Stimulated activated CD4-positive, alpha-beta T cell treated with anti-CD3 and anti-CD28 coated beads, Interleukin-4, amount 100 ng/mL, for 24 hours (primary cell): ENCODE measurements at regions not wholly inside any gene's neighbourhood (a gene's known extent, or its start where the extent isn't known, plus 50 kb on each side); places are given as distances from the start of the nearest gene placed in this dataset.

Experiments used
- DNase-seq: peaks from one replicate; pipeline ENCODE4 v3.0.0-alpha.2; 2020

DNA sequence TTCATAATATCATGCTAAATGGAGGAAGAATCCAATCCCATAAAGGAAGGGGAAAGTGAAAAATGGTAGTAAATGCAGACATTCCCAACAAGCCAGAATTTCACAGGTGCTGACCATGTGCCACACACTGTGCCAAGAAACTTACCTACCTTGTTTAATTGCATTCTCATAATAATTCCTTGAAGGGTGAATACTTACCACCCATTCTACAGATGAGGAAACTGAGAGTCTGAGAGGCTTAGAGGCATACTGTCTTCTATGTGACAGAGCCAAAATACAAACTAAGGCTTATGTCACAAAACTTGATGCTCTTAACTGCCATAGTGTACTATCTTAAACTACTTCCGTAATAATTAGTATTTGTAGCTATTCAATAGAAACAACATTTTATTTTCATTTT lies 454.7 kb downstream of the UTRN start:
- no peak for DNase-seq

DNA sequence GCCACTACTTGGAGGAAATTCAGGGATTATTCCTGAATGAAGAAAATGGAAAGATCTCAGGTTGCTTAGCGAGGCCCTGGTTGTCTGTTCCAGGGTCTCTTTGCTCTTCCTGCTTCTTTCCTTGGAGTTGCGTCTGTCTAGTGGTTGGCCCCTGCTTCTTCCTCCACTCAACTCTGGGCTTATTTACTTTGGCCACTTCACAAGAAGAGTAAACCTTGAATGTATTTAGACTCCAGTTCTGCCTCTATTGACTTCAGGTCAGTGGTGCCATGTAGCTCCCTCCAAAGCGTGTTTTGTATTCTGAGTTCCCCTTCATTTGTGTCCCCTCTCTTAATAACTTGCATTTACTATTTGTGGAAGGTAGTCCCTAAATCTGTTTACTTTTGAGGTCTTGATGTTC lies 456.5 kb downstream of the UTRN start:
- no peak for DNase-seq

DNA sequence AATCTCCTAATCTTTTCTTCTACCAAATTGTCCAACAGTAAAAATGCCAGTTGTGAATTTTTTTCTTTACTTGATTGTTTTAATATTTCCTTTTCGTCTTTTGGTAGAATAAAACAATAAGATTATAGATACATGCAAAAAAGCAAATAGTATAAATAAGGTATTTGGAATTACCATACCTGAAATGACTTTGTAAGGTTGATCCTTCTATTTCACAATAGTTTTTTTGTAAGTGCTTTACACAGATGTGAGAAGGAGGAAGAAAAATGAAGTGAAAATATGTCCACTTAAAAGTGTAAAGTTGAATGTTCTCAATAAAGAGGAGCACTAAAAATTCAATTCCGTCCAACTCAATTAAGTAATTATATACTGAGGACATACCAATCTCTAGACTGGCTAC lies 457.6 kb downstream of the UTRN start:
- no peak for DNase-seq

DNA sequence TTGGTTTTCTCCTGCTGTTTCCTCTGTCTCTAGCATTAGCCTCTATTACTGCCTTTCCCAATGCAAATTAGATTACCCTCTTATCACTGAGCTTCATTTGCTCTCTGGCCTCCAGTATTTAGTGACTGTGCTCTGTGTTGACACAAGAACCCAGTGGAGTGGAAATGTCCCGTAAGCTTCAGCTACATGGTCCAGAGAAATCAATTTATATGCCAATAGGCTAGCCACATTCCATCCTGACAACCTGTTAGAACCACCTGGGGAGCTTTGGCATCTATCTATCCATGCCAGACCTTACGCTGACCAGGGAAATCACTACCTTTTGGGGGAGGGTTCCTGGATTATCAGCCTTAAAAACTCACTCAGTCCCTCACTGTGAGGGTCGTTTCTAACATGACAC lies 459.6 kb downstream of the UTRN start:
- DNase-seq, result no peak

DNA sequence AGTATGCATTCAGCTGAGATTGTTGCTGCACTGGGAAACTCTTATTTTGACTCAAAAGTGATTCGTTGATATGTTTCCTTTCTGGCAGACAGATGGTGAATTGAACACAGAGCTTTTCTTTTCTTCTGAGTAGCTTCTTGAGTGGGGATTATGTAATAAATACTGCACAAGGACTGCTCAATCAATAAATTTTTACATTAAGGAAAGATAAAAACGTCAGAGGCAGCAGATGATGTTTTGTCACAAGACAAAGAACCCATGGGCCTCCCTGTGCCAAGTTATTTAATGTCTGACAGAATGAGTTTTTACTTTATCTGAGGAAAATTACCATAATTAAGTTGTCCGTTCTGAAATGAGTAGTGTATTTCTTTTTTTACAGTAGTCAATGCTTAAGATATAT lies 460.3 kb downstream of the UTRN start:
- DNase-seq, result no peak

DNA sequence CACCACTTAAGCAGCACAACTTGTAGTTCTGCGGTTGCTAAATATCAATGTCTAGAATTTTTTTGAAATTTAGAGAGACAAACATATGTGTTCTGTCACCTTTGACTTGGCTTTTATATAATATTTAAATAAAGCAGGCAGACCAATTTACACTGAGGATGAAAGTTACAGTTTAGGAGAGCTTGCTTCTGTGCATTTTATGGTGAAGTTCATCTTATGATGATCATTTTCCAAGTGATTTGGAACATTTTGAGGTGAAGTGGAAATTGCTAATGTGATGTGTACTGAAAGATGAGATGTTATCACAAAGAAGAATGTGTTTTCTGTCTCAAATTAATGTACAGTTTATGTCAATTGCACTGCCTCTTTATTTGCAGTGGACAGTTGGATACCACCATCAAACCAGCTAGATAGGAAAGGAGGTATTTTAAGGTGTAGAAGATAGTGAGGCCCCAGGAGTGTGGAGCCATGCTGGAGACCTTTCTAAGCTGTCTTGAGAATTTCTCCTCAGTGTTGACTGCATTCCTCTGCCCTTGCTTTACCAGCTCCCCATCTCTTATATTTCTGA lies 461.9 kb downstream of the UTRN start:
- DNase-seq, result no peak

DNA sequence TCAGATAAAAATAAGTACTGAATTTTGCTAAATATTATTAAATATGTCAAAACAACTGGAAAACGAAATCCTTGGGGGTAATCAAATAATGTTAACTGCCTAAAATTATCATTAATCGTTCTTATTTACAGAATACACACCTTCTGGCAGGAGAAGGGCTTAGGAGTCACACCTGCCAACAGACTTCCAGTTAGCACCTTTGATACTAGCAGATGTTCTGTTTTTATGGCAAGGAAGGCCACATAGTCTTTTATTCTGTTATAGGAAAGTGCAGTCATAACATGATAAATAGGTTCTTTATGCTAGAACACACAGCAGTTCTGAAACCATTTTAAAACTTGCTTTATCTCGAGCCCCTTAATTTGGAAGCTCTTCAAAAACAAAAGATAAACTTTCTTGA lies 464.1 kb downstream of the UTRN start:
- no peak for DNase-seq

DNA sequence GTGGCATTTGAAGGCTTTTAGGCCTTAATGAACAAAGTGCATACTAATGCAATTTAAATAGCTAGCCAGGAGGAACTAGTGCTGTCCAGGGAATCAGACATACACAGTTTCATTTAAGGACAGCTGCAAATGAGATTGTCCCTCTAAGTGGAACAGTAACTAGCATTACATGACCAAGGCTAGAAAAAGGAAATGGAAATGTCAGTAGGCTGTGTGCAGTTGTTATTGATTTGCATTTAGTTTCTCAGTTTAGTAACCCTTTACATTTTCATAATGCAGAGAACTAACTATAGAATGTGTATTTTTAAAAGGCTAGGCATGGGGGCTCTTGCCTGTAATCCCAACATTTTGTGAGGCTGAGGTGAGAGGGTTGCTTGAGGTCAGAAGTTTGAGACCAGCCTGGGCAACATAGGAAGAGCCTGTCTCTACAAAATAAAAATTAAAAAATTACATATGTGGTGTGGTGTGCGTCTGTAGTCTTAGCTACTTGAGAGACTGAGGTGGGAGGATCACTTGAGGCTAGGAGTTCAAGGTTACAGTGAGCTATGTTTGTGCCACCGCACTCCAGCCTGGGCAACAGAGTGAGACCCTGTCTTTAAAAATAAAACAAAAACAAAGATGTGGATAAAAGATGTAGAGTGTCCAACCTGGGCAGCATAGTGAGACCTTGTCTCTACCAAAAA lies 468.0 kb downstream of the UTRN start:
- no peak for DNase-seq

DNA sequence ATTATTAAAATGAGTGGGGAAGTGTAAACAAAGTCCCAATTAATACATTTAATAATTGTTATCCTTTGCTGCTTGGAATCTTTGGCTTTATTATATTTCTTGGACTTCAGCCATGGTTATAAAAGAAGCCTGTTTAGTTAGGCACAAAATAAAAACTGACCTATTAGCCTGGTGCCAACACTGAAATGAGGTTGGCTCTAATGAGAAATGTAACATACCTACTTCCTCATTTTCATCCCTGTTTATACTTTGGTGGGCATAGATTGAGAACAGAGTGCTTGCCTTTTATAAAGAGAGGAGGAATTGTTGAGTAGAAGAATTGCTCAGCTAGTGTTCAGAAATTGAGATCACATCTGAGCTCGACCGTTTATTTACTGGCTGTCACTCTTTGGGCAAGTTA lies 471.3 kb downstream of the UTRN start:
- no peak for DNase-seq

DNA sequence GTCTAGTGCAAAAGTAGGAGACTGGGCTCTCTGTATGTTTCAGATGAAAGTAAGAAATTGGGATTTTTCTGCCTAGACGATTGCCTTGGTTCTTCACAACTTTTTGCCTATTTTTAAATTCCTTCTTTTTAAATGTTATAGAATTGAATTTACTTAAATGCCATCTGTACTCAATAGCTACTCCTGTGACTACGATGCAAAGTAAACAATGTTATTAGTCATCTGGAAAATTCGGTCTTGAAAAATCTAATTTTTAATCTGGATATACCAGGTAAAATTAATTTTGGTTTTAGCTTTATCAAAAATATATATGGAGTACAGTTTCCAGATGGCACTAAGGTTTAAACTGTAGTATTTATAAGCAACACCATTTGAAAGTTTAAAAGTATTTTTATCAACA lies 472.2 kb downstream of the UTRN start:
- no peak for DNase-seq

DNA sequence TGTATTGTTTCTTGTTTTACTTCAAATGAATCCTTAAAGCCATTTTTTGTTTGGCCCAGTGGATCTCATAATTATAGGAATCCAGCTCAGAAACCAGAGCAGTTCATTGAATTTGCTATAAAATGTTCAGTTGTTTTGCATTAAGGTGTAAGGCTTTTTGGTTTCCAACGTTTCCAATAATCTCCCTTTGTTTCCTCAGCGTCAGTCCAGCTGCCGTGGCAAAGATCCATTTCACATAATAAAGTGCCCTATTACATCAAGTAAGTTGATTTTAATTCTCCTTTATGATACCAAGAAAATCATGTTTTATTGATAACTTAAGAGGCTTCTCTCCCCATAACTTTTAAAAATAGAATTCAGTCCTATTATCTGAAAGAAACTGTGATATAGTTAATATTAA lies 472.6 kb downstream of the UTRN start:
- no peak for DNase-seq

DNA sequence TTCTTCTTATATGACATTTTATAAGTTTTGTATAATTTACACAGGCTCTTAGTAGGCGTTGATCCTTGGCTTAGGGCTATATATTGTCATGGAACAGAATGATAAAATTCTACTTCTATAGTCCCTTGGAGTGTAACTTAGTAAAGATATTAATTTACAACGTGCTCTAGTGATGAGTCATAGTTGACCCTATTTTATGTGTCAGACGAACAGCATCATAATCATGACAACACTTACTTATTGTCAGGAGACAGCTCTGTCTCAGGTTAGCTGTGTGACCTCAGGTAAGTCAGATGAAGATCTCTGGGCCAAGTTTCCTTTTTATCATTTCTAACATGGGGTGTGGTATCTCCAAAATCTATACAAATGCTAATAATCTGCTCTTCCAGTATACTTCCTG lies 473.5 kb downstream of the UTRN start:
- no peak for DNase-seq

DNA sequence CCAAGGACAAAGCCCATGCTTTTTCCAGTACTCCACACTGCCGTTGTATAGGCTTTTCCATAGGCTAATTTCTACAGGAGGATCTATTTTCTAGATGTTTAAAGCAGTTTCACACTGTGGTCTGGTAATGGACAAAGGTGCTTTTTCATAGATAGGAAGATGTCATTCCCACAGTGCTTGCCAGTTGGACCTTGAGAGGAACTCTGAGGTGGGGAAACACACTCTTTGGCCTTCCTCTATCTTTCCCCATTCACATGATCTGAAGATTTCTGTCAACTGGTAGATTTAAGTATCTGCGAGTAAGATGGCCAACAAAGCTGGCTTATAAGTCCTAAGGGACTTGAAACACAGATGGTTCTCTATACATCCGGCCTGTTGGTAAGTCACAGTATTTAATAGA lies 477.3 kb downstream of the UTRN start:
- DNase-seq, result no peak

DNA sequence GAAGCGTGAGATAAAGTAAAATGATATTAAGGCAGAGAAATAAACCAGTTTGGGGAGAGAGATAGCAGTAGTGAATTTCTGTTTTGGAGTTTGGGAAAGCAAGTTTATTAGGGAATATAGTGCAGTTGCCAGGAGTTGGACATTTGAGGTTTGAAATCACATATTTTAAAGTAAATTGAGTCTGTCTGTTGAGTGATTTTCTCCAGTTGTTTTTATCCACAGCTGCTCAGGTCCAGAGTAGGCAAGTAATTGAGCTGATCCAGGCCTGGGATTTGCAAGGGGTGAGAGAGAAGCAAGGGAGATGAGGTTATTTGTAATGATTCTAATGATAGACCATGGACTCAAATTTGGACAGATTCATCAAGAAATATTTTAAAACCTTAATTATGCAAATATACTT lies 481.9 kb downstream of the UTRN start:
- no peak for DNase-seq

DNA sequence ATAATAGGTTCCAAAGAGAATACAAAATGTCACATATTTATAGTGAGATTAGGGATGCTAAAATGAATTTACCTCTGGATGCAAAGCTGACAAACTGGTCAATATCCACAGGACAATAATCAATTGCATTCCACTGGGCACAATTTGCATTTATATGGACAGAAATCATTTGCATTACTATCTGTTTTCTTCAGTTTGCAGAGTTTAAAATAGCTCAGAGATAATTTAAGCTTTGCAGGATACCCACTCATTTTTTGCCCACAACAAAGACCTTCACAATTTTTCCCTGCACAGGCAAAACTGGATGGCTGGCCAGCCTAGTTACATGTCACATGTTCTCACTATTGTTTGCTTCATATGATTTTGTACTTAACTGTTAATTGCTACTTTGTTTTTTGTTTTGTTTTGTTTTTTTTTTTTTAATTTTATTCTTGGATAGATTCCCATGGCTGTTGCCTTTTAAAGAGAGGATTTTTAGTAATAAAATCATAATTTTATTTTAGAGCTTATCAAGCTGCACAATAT lies 483.5 kb downstream of the UTRN start:
- no peak for DNase-seq

DNA sequence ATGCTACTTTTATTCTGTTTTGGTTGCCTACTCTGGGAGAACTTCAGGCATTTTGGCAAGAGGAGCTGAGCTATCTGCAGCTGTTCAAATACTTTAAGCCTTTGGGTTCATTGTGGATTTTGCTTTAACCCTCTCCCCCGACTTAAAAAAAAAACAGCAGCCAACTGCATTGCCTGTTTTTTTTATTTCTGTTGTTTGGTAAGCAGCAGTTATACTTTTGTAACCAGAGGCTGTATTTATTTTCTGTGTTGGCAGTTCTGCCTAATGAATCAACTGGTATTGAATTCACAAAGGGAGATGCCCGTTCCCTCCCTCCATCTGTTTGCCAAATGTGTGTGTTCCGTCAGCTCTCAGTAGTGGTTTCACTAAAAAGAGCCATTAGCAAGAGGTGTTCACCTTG lies 484.0 kb downstream of the UTRN start:
- no peak for DNase-seq

DNA sequence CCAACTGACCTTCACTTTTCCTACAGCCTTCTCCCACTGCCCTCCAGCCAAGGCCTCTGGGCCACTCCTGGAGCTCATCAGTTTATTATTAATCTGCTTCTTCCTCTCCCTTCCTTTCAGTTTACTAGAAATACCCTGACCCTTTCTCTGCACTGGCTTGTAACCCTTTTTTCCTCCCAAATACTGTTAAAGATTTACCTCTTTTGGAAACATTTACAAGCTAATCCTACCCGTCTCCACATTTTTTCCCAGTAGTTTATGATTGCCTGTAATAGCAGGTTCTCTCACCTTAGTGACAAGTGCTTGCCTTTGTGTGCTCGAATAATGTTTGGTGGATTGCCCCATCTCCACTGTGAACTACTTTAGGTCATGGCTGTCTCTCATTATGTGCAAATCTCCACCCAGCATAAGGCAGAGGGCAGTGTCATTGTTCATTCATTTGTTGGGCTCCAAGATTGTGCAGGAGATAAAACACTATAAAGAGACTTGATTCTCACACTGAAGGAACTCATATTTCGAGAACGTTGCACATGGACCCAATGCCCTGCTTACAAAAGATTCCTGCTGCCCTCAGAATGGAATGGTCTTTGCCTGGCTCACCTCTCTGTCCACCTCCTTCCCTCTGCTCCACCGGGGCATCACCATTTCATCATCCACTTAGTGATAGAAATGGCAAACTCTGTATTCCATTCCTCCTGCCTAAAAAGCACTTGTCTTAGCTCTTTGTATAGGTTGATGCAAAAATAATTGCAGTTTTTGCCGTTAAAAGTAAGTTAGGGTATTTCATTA lies 491.1 kb downstream of the UTRN start:
- no peak for DNase-seq

DNA sequence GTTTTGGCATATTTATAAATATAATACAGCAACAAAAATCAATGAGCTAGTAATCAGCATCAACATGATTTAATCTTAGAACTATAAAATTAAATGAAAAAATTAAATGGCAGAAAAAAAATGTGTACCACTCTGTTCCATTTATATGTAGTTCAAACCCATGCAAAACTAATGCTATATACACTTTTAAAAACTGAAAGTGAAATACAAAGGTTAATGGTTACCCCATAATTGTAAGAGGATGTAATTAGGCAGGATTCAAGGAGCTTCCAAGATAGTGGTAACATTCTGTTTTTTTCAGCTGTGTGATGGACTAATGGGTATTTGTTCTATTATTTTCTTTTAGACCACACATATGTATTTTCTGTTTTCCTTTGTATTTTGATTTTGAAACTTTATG lies 492.1 kb downstream of the UTRN start:
- DNase-seq, result no peak

DNA sequence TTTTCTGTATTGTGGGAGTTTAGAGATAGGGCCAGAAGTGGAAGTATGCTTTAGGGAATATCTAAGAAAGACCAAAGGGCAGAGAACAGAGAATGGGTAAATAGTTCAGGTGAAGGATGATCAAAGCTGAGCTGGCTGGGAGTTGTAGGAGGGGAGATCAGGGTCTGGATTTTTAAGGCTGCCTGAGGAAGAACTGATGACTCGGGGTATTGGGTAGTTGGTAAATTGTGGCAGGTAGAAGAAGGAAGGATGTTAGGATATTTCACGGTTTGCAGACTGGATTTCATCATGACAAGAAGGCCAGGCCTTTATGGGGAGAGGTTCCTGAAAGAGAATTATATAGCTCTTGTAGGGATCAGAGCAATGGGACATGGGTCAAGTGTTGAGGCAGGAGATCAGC lies 492.9 kb downstream of the UTRN start:
- DNase-seq, result no peak

DNA sequence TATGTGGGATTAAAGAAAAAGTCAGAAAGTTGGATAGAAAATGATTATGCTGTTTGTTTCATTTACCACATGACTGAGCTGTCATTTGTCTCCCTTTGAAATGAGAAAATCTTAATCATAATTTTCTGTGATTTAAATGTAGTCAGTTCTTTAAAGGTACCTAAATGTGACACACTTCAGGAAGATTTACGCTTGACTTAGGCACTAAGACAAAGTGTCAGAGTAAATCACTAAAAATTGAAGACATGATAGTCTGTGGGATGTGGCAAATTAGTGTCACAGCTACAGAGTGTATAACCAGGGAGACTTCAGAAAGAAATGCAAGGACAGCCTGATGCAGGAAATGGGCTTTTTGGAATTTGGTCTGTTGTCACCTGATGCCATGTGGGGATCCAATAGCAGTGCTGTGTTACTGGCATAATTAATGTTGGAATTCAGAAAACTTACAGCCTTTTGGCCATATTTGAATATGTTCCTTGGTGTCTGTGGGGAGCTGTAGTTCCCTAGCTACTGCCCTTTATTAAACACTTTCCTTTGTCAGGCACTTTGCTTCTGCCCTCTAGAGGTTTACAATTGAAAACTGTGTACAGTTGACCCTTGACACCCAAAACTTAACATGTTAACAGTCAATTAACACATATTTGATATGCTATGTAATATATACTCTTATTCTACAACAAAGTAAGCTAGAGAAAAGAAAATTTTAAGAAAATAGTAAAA lies 493.8 kb downstream of the UTRN start:
- DNase-seq, result no peak

DNA sequence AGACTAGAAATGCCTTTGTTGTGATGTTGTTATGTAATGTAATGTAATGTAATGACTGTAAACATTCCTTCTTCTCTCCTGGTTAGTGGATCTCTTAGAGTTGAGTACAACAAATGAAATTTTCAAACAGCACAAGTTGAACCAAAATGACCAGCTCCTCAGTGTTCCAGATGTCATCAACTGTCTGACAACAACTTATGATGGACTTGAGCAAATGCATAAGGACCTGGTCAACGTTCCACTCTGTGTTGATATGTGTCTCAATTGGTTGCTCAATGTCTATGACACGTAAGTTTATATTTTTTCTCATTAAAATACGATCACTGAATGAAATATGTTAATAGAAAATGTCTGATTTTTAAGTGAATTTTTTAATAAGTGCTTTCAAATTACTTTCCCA lies 496.7 kb downstream of the UTRN start:
- no peak for DNase-seq

DNA sequence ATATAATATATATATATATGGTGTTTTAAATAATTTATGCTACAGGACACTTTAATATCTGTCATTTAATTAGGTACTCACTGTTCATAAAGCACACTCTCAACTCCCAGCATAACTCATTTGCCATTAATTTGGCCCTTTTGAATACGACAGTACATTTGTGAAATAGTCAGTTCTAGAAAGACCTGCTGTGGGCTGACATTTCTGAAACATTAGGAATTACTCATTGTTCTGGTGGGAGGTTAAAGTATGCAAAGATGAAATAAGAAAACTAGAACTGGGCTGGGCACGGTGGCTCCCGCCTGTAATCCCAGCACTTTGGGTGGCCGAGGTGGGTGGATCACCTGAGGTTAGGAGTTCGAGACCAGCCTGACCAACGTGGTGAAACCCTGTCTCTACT lies 497.5 kb downstream of the UTRN start:
- no peak for DNase-seq

DNA sequence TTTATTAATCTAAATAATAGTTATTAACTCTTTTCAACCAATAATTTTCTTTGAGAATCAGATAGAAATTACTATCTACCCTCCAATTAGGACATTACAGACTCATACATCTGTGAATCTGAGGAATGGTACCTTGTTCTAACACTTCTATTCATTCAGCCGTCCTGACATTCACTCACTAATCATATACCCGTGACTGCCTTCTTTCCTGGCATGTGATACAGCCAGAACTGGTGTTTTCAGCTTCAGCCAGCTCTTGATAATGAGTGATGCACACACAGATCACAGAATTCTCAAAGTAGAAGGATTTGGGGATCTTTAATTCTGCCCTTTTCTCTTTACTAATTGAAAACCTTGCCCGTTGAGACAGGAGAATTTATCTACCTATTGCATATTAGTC lies 499.9 kb downstream of the UTRN start:
- no peak for DNase-seq

DNA sequence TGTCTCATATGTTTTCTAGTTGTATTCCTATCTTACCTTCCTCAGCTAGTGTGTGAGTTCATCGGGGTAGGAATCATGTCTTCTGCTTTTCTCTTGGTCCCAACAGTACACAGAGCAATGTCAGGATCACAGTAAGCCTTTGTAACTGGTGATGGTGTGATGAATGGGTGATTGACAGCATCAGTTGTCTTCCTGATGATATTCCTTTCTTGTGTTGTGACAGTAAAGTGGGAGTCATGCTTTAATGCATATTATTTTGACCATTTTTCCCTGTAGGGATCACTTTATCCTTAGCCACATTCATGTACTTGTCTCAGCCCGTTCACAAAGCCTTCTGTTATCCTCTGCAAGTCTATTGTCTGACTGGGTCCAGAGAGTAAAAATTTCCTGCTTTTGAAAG lies 501.7 kb downstream of the UTRN start:
- no peak for DNase-seq
